Stimulated activated CD4-positive, alpha-beta T cell treated with anti-CD3 and anti-CD28 coated beads, Interleukin-15, amount 100 ng/mL, for 24 hours (primary cell): ENCODE measurements at regions not wholly inside any gene's neighbourhood (a gene's known extent, or its start where the extent isn't known, plus 50 kb on each side); places are given as distances from the start of the nearest gene placed in this dataset.
"Not testable (repeated sequence)": the region's sequence is repeated elsewhere in the genome, so short reads cannot be mapped to it uniquely, and the experiment has no call there.

Experiments
- DNase-seq: peaks from one replicate; pipeline ENCODE4 v3.0.0-alpha.2; 2020

DNA sequence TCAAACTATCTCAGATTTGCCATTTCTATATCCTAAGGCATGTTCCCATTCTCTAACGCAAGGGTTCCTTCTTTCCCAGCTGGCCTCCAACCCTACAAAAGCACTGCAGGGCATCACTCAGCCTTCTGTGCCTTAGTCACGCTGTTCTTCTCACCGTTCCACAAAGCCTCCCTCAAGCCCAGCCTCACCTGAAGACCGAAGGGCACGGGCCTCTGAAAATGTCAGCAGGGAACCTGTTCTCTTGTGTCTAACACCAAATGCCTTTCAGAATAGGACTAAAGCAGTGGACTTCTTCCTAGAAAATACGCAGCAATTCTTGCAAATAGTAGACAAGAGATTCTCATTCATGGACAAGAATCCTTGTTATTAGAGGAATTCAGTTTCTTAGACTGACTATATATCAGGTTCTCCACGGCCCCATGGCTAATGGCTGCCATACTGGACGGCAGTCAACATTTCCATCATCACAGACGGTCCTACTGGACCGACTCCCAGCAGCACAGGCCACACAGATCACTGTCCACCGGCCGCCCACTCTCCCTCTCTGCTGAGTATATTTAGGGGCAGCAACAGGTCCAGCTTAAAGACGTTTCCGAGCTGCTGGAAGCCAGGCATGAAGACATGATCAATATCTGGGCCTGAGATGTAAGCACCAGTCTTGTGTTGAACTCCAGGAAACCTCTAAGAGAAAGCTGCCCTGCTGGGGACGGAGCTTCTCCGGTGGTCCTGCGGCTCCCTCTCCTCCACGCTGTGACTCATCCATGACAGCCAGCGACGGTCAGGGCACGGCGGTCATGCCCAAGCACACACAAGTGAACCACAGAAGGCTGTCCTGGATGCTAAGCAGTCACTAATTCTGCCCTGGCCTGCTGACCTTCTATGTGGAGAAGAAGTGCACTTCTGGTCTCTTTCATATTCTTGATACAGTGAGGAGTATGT, 61.8 kb upstream of the TNK2 start:
- DNase-seq = not testable (repeated sequence)

DNA sequence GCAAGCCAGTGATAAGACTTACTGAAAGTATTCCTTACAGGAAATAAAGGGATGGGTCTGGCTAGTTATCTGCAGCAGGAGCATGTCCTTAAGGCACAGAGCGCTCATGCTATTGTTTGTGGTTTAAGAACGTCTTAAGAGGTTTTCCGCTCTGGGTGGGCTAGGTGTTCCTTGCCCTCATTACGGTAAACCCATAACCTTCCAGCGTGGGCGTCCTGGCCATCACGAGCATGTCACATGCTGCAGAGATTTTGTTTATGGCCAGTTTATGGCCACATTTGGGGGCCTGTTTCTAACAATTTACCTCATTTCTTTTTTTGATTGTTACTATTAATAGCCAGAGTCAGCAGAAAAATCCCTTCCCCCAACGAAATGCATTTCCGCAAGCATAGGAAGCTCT, 61.0 kb upstream of the TNK2 start:
- DNase-seq = not testable (repeated sequence)

DNA sequence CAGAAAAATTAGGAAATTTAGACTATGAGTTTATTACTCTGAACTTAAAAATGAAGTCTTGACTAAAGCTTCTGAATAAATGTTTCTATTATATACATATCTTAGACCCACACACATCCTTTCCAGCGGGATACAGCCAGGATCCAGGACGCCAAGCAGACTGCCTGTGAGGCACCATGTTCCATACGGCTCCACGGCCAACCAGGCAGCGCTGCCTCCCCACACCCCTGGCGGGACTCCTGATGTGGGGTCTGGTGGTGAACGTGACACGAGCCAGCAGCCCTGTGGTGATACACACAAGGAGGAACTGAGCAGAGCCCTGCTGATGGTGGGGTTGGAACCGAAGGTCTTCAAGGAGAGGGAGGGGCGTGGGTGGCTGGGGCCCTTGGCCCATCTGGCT, 59.8 kb upstream of the TNK2 start:
- DNase-seq = not testable (repeated sequence)

DNA sequence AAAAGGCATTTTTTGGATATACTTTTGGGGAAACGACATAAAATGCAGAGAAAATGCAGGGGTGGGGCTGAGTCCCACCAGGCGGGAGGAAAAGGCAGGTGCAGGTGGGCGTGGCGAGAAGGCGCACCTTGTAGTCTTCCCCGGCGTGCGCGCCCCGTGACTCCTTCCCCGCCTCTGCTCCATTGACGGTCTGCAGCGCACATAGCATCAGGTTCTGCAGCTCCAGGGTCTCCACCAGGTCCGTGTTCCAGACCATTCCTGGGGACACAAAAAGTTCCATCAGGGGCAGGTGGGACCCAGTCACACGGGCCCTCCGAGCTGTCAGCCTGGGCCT, 59.0 kb upstream of the TNK2 start:
- DNase-seq = not testable (repeated sequence)

DNA sequence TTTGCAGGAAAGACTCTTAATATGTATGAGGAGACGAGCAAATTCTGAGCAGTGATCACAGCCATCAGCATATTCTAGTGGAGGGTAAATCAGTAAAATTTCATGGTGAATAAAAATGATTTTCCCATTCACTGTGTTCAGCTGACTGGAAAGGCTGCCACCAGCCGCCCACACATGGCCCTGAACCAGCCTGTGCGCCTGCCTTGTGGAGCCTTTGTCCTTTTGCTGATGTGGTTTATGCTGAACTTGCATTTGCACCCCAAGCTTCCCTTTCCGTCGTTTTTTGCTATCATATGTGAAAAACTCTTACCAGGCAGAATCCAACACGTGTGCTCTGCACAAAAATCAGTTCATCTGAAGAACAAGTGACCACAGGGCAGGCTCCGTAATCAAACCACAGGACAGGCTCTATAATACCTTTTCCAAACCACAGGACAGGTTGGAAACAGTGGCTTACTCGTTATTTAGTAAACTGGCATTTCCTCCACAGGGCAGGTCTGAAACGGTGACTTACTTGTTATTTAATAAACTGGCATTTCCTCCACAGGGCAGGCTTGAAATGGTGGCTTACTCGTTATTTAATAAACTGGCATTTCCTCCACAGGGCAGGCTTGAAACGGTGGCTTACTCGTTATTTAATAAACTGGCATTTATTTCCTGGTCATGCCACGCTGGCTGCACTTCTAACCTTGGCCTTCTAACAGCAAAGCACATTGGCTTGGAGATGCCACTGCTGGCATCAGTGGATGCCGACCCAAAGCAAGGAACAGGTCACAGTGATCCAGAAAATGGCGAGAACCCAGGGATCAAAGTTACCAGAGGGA, 58.4 kb upstream of the TNK2 start:
- DNase-seq = not testable (repeated sequence)

DNA sequence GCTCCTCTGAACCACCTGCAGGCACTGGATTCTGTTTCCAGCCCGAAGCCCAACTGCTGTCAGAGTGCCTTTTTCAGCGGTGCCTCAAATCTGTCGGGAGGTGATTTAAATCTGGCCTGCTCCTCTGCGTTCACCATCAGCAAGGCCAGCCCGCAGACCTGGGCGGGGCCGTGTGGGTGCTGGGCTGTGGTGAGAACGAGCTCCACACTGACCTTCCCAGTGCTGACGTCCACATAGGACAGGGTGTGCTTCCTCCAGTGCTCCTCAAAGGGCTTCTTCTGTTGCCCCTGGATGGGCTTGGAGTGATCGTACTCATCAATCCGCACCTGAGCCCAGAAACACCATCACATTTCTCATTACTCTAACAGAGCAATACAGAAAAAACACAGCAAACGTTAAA, 56.9 kb upstream of the TNK2 start:
- DNase-seq = not testable (repeated sequence)

DNA sequence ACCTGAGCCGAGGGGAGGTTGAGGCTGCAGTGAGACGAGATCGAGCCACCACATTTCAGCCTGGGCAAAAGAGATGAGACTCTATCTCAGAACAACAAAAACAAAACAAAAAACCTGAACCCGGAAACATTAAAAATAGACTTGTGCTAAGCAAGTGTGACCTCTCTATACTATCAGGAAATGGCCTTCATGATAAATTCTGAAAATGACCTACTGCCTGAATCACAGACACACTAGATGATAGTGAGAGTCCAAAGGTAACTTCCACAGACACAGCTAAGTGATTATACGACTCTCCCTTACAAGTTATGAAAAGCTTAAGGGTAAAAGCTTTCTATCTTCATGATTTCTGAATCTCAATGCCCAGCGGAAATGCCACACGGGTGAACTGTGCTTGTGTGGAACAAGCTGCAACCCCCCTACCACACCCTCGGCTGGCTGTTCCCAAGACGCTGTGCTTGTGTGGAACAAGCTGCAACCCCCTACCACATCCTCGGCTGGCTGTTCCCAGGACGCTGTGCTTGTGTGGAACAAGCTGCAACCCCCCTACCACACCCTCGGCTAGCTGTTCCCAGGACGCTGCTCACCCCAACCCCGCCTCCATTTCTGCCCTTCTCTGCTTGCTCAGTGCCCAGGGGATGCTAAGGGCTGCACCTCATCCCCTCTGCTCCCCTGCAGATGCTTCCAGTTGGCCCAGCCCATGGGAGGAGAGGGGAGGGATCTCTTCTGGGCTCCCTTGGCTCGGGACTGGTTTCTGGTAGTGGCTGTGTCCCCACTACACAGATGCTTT, 56.2 kb upstream of the TNK2 start:
- DNase-seq = not testable (repeated sequence)

DNA sequence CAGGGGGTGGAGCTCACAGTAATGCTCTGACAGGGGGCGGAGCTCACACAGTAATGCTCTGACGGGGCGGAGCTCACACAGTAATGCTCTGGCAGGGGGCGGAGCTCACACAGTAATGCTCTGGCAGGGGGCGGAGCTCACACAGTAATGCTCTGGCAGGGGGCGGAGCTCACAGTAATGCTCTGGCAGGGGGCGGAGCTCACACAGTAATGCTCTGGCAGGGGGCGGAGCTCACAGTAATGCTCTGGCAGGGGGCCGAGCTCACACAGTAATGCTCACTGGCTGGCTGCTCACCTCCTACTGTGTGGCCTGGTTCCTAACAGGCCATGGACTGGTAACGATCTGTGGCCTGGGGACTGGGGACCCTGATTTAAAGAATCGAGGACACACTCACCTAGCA, 53.9 kb upstream of the TNK2 start:
- DNase-seq = not testable (repeated sequence)

DNA sequence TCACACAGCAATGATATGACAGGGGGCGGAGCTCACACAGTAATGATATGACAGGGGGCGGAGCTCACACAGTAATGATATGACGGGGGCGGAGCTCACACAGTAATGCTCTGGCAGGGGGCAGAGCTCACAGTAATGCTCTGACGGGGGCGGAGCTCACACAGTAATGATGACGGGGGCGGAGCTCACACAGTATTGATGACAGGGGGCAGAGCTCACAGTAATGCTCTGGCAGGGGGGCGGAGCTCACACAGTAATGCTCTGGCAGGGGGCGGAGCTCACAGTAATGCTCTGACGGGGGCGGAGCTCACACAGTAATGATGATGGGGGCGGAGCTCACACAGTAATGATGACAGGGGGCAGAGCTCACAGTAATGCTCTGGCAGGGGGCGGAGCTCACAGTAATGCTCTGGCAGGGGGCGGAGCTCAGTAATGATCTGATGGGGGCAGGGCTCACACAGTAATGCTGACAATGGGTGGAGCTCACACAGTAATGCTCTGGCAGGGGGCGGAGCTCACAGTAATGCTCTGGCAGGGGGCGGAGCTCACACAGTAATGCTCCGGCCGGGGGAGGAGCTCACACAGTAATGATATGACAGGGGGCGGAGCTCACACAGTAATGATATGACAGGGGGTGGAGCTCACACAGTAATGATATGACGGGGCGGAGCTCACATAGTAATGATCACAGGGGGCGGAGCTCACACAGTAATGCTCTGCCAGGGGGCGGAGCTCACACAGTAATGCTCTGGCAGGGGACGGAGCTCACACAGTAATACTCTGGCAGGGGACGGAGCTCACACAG, 52.8 kb upstream of the TNK2 start:
- peak; percentile 52 for DNase-seq

DNA sequence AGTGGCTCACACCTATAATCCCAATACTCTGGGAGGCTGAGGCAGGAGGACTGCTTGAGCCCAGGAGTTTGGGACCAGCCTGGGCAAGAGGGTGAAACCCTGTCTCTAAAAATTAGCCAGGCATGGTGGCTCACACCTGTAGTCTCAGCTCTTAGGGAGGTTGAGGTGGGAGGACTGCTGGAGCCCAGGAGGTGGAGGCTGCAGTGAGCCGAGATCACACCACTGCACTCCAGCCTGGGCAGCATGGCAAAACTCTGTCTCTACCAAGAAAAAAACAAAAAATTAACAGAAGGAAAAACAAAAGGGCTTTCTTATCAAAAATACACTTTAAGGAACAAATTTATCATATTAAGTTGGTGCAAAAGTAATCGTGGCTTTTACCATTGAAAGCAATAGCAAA, 51.8 kb upstream of the TNK2 start:
- DNase-seq = not testable (repeated sequence)

DNA sequence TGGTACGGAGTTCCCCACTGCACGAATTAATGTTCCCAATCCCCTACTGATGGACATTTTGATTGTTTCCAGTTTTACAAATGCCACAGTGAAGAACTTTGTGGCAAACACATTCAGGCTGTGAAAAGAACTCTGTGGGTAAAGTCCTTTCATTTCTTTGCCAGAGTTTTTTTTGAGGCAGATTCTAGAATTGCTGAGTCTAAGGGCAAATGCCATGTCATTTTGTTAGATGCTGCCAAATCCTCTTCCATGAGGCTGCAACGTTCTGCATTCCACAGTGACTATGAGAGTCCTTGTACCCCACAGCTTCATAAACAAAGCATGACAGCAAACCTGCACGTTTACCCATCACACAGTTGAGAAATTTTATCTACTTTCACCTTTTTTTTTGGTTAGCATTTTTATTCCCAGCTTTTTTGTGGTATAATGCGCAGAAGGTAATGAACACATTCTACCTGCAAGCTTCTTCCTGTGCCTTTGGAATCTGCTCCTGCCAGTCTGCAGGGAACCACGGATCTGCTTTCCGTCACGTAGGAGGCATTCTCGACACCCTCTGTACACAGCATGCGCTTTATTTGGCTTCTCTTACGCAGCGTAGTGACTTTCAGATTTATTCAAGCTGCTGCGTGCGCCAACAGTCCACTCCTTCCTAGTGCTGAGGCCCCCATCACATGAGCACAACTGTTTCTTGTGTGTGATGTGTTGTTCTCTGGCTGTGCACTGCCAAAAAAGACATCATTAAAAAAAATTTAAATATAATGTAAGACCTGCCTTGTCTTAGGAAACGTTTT, 51.2 kb upstream of the TNK2 start:
- DNase-seq = not testable (repeated sequence)

DNA sequence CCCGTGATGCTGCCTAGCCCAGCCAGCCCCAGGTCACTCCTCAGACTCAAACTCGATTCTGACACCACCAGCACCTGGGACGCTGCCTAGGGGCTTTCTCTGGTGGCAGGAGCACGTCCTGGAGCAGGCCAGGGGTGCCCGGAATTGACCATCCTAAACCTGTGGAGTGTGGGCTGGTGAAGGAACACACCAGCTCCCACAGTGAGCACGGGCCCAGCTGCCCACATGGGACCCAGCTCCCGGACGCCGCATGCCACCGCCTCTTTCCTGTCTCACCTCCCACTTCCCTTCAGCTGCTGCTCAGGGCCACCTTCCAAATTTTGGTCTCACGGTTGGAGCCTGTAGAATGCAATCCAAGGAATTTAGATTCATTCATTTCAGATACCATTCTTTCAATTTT, 50.4 kb upstream of the TNK2 start:
- not testable (repeated sequence) for DNase-seq
